T-helper 17 cell (primary cell): ENCODE measurements at regions not wholly inside any gene's neighbourhood (a gene's known extent, or its start where the extent isn't known, plus 50 kb on each side); places are given as distances from the start of the nearest gene placed in this dataset.

Experiments
- ATAC-seq: fragments of 150-1000 bp; cut with Tn5 transposase; 2 replicates; pipeline ENCODE4 v1.10.0; 2021; ENCODE audit warnings: mild to moderate bottlenecking, moderate library complexity
- DNase-seq, 3 donors: peaks; one replicate each; pipeline versions ENCODE4 v3.0.0 to v3.0.0-alpha.2; 2020 to 2021
- H3K9me3 ChIP-seq: one replicate; pipeline ENCODE4 v1.7.0; 2013; ENCODE audit warnings: low read length, mild to moderate bottlenecking; ENCODE audit not compliant: control insufficient read depth, poor library complexity, severe bottlenecking
- H3K27ac Mint-ChIP-seq: one replicate; pipeline ENCODE4 v1.8.0; 2022; ENCODE audit warnings: mild to moderate bottlenecking, moderate library complexity, mixed read lengths
- H3K27me3 Mint-ChIP-seq: one replicate; pipeline ENCODE4 v1.8.0; 2022; ENCODE audit warnings: mixed read lengths
- H3K36me3 Mint-ChIP-seq: one replicate; pipeline ENCODE4 v1.8.0; 2022; ENCODE audit warnings: low read depth, mixed read lengths
- H3K4me1 Mint-ChIP-seq: one replicate; pipeline ENCODE4 v1.8.0; 2022; ENCODE audit warnings: mild to moderate bottlenecking, mixed read lengths
- H3K4me3 Mint-ChIP-seq: one replicate; pipeline ENCODE4 v1.8.0; 2022; ENCODE audit warnings: mild to moderate bottlenecking, moderate library complexity, mixed read lengths

GRCh38 chr6:48881551-48881950 is 581.5 kb downstream of the MMUT start:
- no peaks in the 10 kb centered on the region for H3K9me3 ChIP-seq
- H3K27ac Mint-ChIP-seq, result no peak overlapping the region
- H3K36me3 Mint-ChIP-seq, result no peaks in the 10 kb centered on the region
- ATAC-seq, result no peak
- H3K4me3 Mint-ChIP-seq, result no peak overlapping the region
- no peaks in the 10 kb centered on the region for H3K27me3 Mint-ChIP-seq
- H3K4me1 Mint-ChIP-seq, result no peaks in the 10 kb centered on the region
- no peak for DNase-seq

- no peak overlapping the region for H3K4me3 Mint-ChIP-seq
- no peak for ATAC-seq
- DNase-seq, result no peak
- H3K27me3 Mint-ChIP-seq, result no peaks in the 10 kb centered on the region
- no peaks in the 10 kb centered on the region for H3K36me3 Mint-ChIP-seq
- peaks cover under 1% of the 10 kb centered on the region for H3K9me3 ChIP-seq
- H3K4me1 Mint-ChIP-seq, result no peaks in the 10 kb centered on the region
- H3K27ac Mint-ChIP-seq, result no peak overlapping the region
Measured at GRCh38 chr6:48869595-48869994, 593.5 kb downstream of the MMUT start.

- Mint-ChIP-seq H3K4me1 (no peaks in the 10 kb centered on the region), H3K36me3 (no peaks in the 10 kb centered on the region), H3K4me3 (no peak overlapping the region), H3K27ac (no peak overlapping the region), H3K27me3 (no peaks in the 10 kb centered on the region)
- ATAC-seq, result no peak
- DNase-seq, result no peak
- H3K9me3 ChIP-seq, result peaks cover 3% of the 10 kb centered on the region
Measured at GRCh38 chr6:48866682-48867081, 596.4 kb downstream of the MMUT start.

- no peaks in the 10 kb centered on the region for H3K27me3 Mint-ChIP-seq
- H3K4me3 Mint-ChIP-seq, result no peak overlapping the region
Measured at GRCh38 chr6:48860175-48860574, 602.9 kb downstream of the MMUT start.

GRCh38 chr6:48859562-48860123 is 603.4 kb downstream of the MMUT start:
- H3K4me3 Mint-ChIP-seq, result no peak overlapping the region
- no peaks in the 10 kb centered on the region for H3K36me3 Mint-ChIP-seq
- H3K9me3 ChIP-seq, result peaks cover 2% of the 10 kb centered on the region
- no peak for ATAC-seq
- no peaks in the 10 kb centered on the region for H3K27me3 Mint-ChIP-seq
- H3K27ac Mint-ChIP-seq, result no peak overlapping the region
- no peaks in the 10 kb centered on the region for H3K4me1 Mint-ChIP-seq
- no peak for DNase-seq

More at GRCh38 chr6:48860175-48860574, 602.9 kb downstream of the MMUT start:
- peaks cover 3% of the 10 kb centered on the region for H3K9me3 ChIP-seq
- Mint-ChIP-seq H3K27ac (no peak overlapping the region), H3K4me1 (no peaks in the 10 kb centered on the region), H3K36me3 (no peaks in the 10 kb centered on the region)
- DNase-seq, result no peak
- ATAC-seq, result no peak

GRCh38 chr6:48845219-48845618 is 617.8 kb downstream of the MMUT start:
- ATAC-seq, result no peak
- H3K27me3 Mint-ChIP-seq, result no peaks in the 10 kb centered on the region
- no peaks in the 10 kb centered on the region for H3K9me3 ChIP-seq
- H3K36me3 Mint-ChIP-seq, result no peaks in the 10 kb centered on the region
- H3K27ac Mint-ChIP-seq, result no peak overlapping the region
- no peak overlapping the region for H3K4me3 Mint-ChIP-seq
- no peak for DNase-seq
- H3K4me1 Mint-ChIP-seq, result no peaks in the 10 kb centered on the region

GRCh38 chr6:48844696-48845095 is 618.4 kb downstream of the MMUT start:
- H3K4me1 Mint-ChIP-seq, result no peaks in the 10 kb centered on the region
- H3K27ac Mint-ChIP-seq, result no peak overlapping the region
- H3K9me3 ChIP-seq, result no peaks in the 10 kb centered on the region
- no peak overlapping the region for H3K4me3 Mint-ChIP-seq
- ATAC-seq (no peak), DNase-seq (no peak)
- no peaks in the 10 kb centered on the region for H3K36me3 Mint-ChIP-seq
- H3K27me3 Mint-ChIP-seq, result no peaks in the 10 kb centered on the region

- Mint-ChIP-seq H3K4me1 (no peaks in the 10 kb centered on the region), H3K4me3 (no peak overlapping the region), H3K27ac (no peak overlapping the region), H3K36me3 (no peaks in the 10 kb centered on the region), H3K27me3 (no peaks in the 10 kb centered on the region)
- no peak for ATAC-seq
- DNase-seq, result no peak
- H3K9me3 ChIP-seq, result no peaks in the 10 kb centered on the region
Measured at GRCh38 chr6:48840896-48841295, 622.2 kb downstream of the MMUT start.

GRCh38 chr6:48839206-48839605 is 623.8 kb downstream of the MMUT start:
- Mint-ChIP-seq H3K27me3 (no peaks in the 10 kb centered on the region), H3K36me3 (no peaks in the 10 kb centered on the region), H3K27ac (no peak overlapping the region), H3K4me3 (no peak overlapping the region), H3K4me1 (no peaks in the 10 kb centered on the region)
- no peak for DNase-seq
- no peaks in the 10 kb centered on the region for H3K9me3 ChIP-seq
- ATAC-seq, result no peak

GRCh38 chr6:48837744-48838143 is 625.3 kb downstream of the MMUT start:
- no peak for ATAC-seq

GRCh38 chr6:48835421-48835958 is 627.6 kb downstream of the MMUT start:
- H3K9me3 ChIP-seq, result no peaks in the 10 kb centered on the region
- H3K36me3 Mint-ChIP-seq, result no peaks in the 10 kb centered on the region
- H3K27ac Mint-ChIP-seq, result no peak overlapping the region
- H3K27me3 Mint-ChIP-seq, result no peaks in the 10 kb centered on the region
- ATAC-seq (no peak), DNase-seq (no peak)
- no peaks in the 10 kb centered on the region for H3K4me1 Mint-ChIP-seq
- no peak overlapping the region for H3K4me3 Mint-ChIP-seq

More at GRCh38 chr6:48837744-48838143, 625.3 kb downstream of the MMUT start:
- DNase-seq, result no peak
- no peaks in the 10 kb centered on the region for H3K4me1 Mint-ChIP-seq
- no peaks in the 10 kb centered on the region for H3K9me3 ChIP-seq
- no peaks in the 10 kb centered on the region for H3K27me3 Mint-ChIP-seq
- H3K27ac Mint-ChIP-seq, result no peak overlapping the region
- H3K4me3 Mint-ChIP-seq, result no peak overlapping the region
- no peaks in the 10 kb centered on the region for H3K36me3 Mint-ChIP-seq

- Mint-ChIP-seq H3K27ac (no peak overlapping the region), H3K36me3 (no peaks in the 10 kb centered on the region), H3K27me3 (no peaks in the 10 kb centered on the region), H3K4me1 (no peaks in the 10 kb centered on the region), H3K4me3 (no peak overlapping the region)
- no peaks in the 10 kb centered on the region for H3K9me3 ChIP-seq
- no peak for DNase-seq
- no peak for ATAC-seq
Measured at GRCh38 chr6:48834706-48835105, 628.3 kb downstream of the MMUT start.

- no peaks in the 10 kb centered on the region for H3K27me3 Mint-ChIP-seq
- no peaks in the 10 kb centered on the region for H3K4me1 Mint-ChIP-seq
- no peaks in the 10 kb centered on the region for H3K9me3 ChIP-seq
- no peaks in the 10 kb centered on the region for H3K36me3 Mint-ChIP-seq
- ATAC-seq (no peak), DNase-seq (no peak)
- no peak overlapping the region for H3K4me3 Mint-ChIP-seq
- H3K27ac Mint-ChIP-seq, result no peak overlapping the region
Measured at GRCh38 chr6:48833916-48834315, 629.1 kb downstream of the MMUT start.

- Mint-ChIP-seq H3K4me3 (no peak overlapping the region), H3K27ac (no peak overlapping the region), H3K4me1 (no peaks in the 10 kb centered on the region), H3K36me3 (no peaks in the 10 kb centered on the region), H3K27me3 (no peaks in the 10 kb centered on the region)
- no peak for DNase-seq
- no peaks in the 10 kb centered on the region for H3K9me3 ChIP-seq
- ATAC-seq, result no peak
Measured at GRCh38 chr6:48826901-48827701, 636.0 kb downstream of the MMUT start.
